Gastroesophageal sphincter (tissue), 4 donors: ENCODE measurements at regions not wholly inside any gene's neighbourhood (a gene's known extent, or its start where the extent isn't known, plus 50 kb on each side); places are given as distances from the start of the nearest gene placed in this dataset.

ENCODE experiments used
- ATAC-seq: fragments of 150-250 bp; one replicate; pipeline ENCODE4 v1.9.1; 2016; ENCODE audit warnings: mild to moderate bottlenecking, moderate library complexity
- H3K27ac ChIP-seq, 4 donors: fragments of 200-600 bp; sonication (generic) in 3 of 4; 1 replicate in 3 of 4; 2 replicates in 1 of 4; pipeline ENCODE4 v1.5.1; 2016 to 2019
- H3K27me3 ChIP-seq: fragments of 200-600 bp; sonication (generic); one replicate; pipeline ENCODE4 v1.5.1; 2019
- H3K36me3 ChIP-seq, 2 donors: fragments of 200-600 bp; sonication (generic); one replicate each; pipeline ENCODE4 v1.5.1; 2019; ENCODE audit warnings: control low read depth in 1 of 2
- H3K4me1 ChIP-seq, 3 donors: fragments of 200-600 bp; sonication (generic); 1 replicate in 2 of 3; 2 replicates in 1 of 3; pipeline ENCODE4 v1.5.1; 2016 to 2019; ENCODE audit warnings: control low read depth in 2 of 3
- H3K4me3 ChIP-seq, 2 donors: fragments of 200-600 bp; sonication (generic); one replicate each; pipeline ENCODE4 v1.5.1; 2019; ENCODE audit warnings: mild to moderate bottlenecking in 1 of 2, moderate library complexity in 1 of 2
- H3K9me3 ChIP-seq, 3 donors: fragments of 200-600 bp; sonication (generic); one replicate each; pipeline ENCODE4 v1.5.1; 2017 to 2019; ENCODE audit warnings: control low read depth in 2 of 3
- CTCF ChIP-seq, 4 experiments: fragments of 200-600 bp in 2 of 4; fragments of 450-650 bp in 2 of 4; sonication (generic) in 1 of 4; IDR thresholded peaks; one replicate each; pipeline ENCODE4 v1.5.1; 2017 to 2019; ENCODE audit warnings: antibody characterized with exemption in 4 of 4, mild to moderate bottlenecking in 2 of 4, moderate library complexity in 2 of 4
- EP300 ChIP-seq: sonication (generic); formaldehyde crosslinking; IDR thresholded peaks from one replicate; pipeline ENCODE4 v1.6.1; 2017; ENCODE audit warnings: antibody characterized with exemption, mild to moderate bottlenecking
- POLR2A ChIP-seq, 2 donors: fragments of 450-650 bp; IDR thresholded peaks; one replicate each; pipeline ENCODE4 v1.6.1; 2017; ENCODE audit warnings: antibody characterized with exemption in 2 of 2, mild to moderate bottlenecking in 2 of 2, moderate library complexity in 1 of 2
- POLR2AphosphoS5 ChIP-seq: sonication (generic); formaldehyde crosslinking; IDR thresholded peaks from one replicate; pipeline ENCODE4 v1.6.1; 2017; ENCODE audit warnings: antibody characterized with exemption
- WGBS, 2 donors: methylation state at CpG; one replicate each; pipeline ENCODE4 v1.1.5; 2018; ENCODE audit warnings: low coverage in 1 of 2; 5-methylcytosine and 5-hydroxymethylcytosine counted together

DNA sequence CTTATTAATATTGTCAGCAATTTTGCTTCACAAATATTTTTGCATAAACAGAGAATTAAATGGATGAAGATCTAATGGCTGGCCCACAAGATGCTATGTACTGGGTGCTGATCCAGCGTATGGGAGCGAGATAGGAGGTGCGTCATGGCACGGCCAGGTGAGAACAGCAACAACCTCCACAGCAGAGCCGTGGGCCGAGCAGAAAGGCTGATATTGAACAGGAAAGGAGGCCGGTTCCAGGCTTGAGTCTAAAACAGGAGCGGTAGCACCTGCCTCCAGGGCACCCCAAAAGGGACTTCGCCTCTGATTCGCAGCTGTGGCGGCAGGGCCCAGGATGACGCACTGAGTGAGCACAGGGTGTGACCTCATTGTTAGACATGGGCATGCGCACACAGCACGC lies 1502.1 kb downstream of the TBC1D22A start:
- peaks cover 73% of the 10 kb centered on the region for H3K27me3 ChIP-seq
- no peaks in the 10 kb centered on the region for H3K36me3 ChIP-seq
- TF ChIP-seq POLR2A (IDR thresholded peaks at IDR 0.05) (no peak), POLR2AphosphoS5 (no peak), CTCF (IDR thresholded peaks at IDR 0.05) (no peak), EP300 (no peak)
- H3K4me3 ChIP-seq = no peak overlapping the region
- no peaks in the 10 kb centered on the region for H3K4me1 ChIP-seq
- no peak for ATAC-seq
- WGBS, 2 donors = 92% methylated on average over 8 of the region's 14 CpGs; no CpG with 5 or more reads in 1 of the 2 donors
- no peaks in the 10 kb centered on the region for H3K9me3 ChIP-seq
- no peak overlapping the region for H3K27ac ChIP-seq

- H3K27ac ChIP-seq = no peak overlapping the region
- no peak for ATAC-seq
- H3K4me3 ChIP-seq = no peak overlapping the region
- no peak for TF ChIP-seq EP300
- TF ChIP-seq CTCF (IDR thresholded peaks at IDR 0.05) = no peak
- no peak for TF ChIP-seq POLR2A (IDR thresholded peaks at IDR 0.05)
- TF ChIP-seq POLR2AphosphoS5 = no peak
- no peaks in the 10 kb centered on the region for H3K9me3 ChIP-seq
- WGBS, 2 donors = 72 to 90% methylated on average over 5 to 6 of the region's 11 CpGs
- H3K4me1 ChIP-seq = no peaks in the 10 kb centered on the region
- no peaks in the 10 kb centered on the region for H3K36me3 ChIP-seq
- peaks cover 66% of the 10 kb centered on the region for H3K27me3 ChIP-seq
Measured at GRCh38 chr22:48263791-48264351, 1501.4 kb downstream of the TBC1D22A start.

GRCh38 chr22:48263431-48263765 lies 1500.9 kb downstream of the TBC1D22A start:
- H3K4me1 ChIP-seq = no peaks in the 10 kb centered on the region
- H3K4me3 ChIP-seq = no peak overlapping the region
- no peaks in the 10 kb centered on the region for H3K36me3 ChIP-seq
- H3K9me3 ChIP-seq = no peaks in the 10 kb centered on the region
- no peak for ATAC-seq
- H3K27me3 ChIP-seq = peaks cover 64% of the 10 kb centered on the region
- 80 to 92% methylated on average over 1 to 2 of the region's 7 CpGs for WGBS, 2 donors
- H3K27ac ChIP-seq = no peak overlapping the region
- no peak for TF ChIP-seq CTCF (IDR thresholded peaks at IDR 0.05)

DNA sequence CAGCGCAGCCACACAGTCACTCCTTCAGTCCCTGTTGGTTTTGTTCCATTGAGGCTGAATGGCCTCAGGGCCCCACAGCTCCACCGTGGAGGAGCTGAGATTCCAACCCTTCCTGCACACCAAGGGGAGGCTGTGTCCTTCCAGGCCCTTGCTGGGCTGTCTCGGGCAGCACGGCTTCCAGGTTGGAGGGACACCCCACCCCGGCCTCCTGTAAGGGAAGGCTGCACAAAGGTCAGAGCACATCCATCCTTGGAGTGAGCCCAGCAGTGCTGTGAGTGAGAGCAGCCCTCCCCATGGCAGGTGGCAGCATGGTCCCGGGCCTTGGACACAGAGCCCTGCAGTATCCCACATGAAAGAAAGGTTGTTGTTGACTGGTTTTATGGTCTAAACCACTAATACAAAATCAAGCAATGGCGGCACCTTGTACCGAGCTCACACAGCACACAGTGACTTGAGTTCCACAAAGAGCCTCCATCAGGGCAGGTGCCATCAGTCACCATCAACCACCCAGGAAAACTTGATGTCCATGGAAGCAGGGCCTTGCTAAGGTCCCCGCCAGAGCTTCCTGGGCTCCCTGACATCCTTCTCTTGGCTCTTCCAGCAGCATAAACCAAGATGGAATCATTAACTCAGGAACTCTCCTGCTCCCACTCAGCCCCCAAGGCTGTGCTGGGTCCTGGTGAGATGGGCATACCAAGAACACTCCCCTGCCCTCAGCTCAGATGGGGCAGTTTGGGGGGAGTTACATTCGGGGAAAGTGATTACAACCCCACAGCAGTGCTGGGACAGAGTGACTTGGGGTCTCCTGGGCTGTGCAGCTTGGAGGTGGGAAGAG lies 1500.4 kb downstream of the TBC1D22A start:
- no peak for ATAC-seq
- H3K4me3 ChIP-seq = no peak overlapping the region
- 100% methylated on average over 1 of the region's 10 CpGs; no CpG with 5 or more reads in 1 of the 2 donors for WGBS, 2 donors
- H3K27me3 ChIP-seq = peaks cover 62% of the 10 kb centered on the region
- no peaks in the 10 kb centered on the region for H3K4me1 ChIP-seq
- no peak overlapping the region for H3K27ac ChIP-seq
- no peaks in the 10 kb centered on the region for H3K9me3 ChIP-seq
- H3K36me3 ChIP-seq = no peaks in the 10 kb centered on the region
- TF ChIP-seq POLR2AphosphoS5 = no peak
- TF ChIP-seq POLR2A (IDR thresholded peaks at IDR 0.05) = no peak
- TF ChIP-seq EP300 = no peak
- TF ChIP-seq CTCF (IDR thresholded peaks at IDR 0.05) = no peak

- H3K4me1 ChIP-seq = no peaks in the 10 kb centered on the region
- peaks cover 58% of the 10 kb centered on the region for H3K27me3 ChIP-seq
- H3K27ac ChIP-seq = no peak overlapping the region
- whole genome bisulfite sequencing, 2 donors = no CpG with 5 or more reads among the region's 2 CpGs
- TF ChIP-seq CTCF (IDR thresholded peaks at IDR 0.05) (no peak), EP300 (no peak), POLR2A (IDR thresholded peaks at IDR 0.05) (no peak), POLR2AphosphoS5 (no peak)
- no peak overlapping the region for H3K4me3 ChIP-seq
- no peak for ATAC-seq
- no peaks in the 10 kb centered on the region for H3K9me3 ChIP-seq
- no peaks in the 10 kb centered on the region for H3K36me3 ChIP-seq
Measured at GRCh38 chr22:48261706-48262105, 1499.3 kb downstream of the TBC1D22A start.
